BE2C (cell line): ENCODE measurements at regions not wholly inside any gene's neighbourhood (a gene's known extent, or its start where the extent isn't known, plus 50 kb on each side); places are given as distances from the start of the nearest gene placed in this dataset.
"Not testable (repeated sequence)": the region's sequence is repeated elsewhere in the genome, so short reads cannot be mapped to it uniquely, and the experiment has no call there.

ENCODE experiments used
- DNase-seq: peaks from one replicate; pipeline ENCODE4 v3.0.0-alpha.2; 2020
- H3K27me3 ChIP-seq: fragments of 250-450 bp; sonication (Bioruptor Pico); 2 replicates; pipeline ENCODE4 v1.5.1; 2020; ENCODE audit warnings: mild to moderate bottlenecking
- H3K36me3 ChIP-seq: fragments of 250-450 bp; sonication (Bioruptor Pico); 2 replicates; pipeline ENCODE4 v1.5.1; 2020; ENCODE audit warnings: mild to moderate bottlenecking
- H3K4me1 ChIP-seq: fragments of 250-450 bp; sonication (Bioruptor Pico); 2 replicates; pipeline ENCODE4 v1.5.1; 2020
- H3K4me3 ChIP-seq: 2 replicates; pipeline ENCODE4 v1.5.1; 2011; ENCODE audit warnings: low read depth, low read length
- H3K9me3 ChIP-seq: fragments of 250-450 bp; sonication (Bioruptor Pico); 2 replicates; pipeline ENCODE4 v1.5.1; 2020
- TF ChIP-seq, protein P1 (sequence below): IDR thresholded peaks from 2 replicates; pipeline ENCODE4 v1.5.1; 2012; ENCODE audit warnings: mild to moderate bottlenecking, low read depth, low read length

DNA sequence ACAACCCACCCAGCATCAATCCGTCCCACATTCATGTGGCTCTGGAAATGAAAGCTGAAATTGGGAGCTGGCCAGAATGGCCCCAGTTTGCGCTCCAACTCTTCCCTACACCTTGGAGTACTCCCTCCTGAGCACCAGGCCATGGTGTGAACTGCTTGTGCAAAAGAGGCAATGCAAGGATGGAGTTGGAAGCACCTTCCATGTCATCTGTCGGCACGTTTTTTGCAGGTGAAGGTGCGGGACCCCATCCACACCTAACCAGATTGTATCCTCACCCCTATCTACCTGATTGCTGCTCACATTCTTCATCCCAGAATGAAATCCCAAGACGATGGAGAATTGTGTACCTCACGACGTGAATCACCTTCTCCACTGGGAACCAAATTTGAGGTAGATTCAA is 136.6 kb upstream of the WSB1 start:
- Histone ChIP-seq H3K4me3 (no peak overlapping the region), H3K4me1 (no peaks in the 10 kb centered on the region), H3K27me3 (no peaks in the 10 kb centered on the region), H3K9me3 (no peaks in the 10 kb centered on the region), H3K36me3 (no peaks in the 10 kb centered on the region)
- no peak for DNase-seq
- TF ChIP-seq, protein P1, sequence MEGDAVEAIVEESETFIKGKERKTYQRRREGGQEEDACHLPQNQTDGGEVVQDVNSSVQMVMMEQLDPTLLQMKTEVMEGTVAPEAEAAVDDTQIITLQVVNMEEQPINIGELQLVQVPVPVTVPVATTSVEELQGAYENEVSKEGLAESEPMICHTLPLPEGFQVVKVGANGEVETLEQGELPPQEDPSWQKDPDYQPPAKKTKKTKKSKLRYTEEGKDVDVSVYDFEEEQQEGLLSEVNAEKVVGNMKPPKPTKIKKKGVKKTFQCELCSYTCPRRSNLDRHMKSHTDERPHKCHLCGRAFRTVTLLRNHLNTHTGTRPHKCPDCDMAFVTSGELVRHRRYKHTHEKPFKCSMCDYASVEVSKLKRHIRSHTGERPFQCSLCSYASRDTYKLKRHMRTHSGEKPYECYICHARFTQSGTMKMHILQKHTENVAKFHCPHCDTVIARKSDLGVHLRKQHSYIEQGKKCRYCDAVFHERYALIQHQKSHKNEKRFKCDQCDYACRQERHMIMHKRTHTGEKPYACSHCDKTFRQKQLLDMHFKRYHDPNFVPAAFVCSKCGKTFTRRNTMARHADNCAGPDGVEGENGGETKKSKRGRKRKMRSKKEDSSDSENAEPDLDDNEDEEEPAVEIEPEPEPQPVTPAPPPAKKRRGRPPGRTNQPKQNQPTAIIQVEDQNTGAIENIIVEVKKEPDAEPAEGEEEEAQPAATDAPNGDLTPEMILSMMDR = no peak

- no peaks in the 10 kb centered on the region for H3K36me3 ChIP-seq
- TF ChIP-seq, protein P1 = no peak
- H3K4me1 ChIP-seq = no peaks in the 10 kb centered on the region
- DNase-seq = no peak
- no peaks in the 10 kb centered on the region for H3K27me3 ChIP-seq
- H3K4me3 ChIP-seq = no peak overlapping the region
- H3K9me3 ChIP-seq = no peaks in the 10 kb centered on the region
Observed at GRCh38 chr17:27157898-27158297, 136.0 kb upstream of the WSB1 start.

DNA sequence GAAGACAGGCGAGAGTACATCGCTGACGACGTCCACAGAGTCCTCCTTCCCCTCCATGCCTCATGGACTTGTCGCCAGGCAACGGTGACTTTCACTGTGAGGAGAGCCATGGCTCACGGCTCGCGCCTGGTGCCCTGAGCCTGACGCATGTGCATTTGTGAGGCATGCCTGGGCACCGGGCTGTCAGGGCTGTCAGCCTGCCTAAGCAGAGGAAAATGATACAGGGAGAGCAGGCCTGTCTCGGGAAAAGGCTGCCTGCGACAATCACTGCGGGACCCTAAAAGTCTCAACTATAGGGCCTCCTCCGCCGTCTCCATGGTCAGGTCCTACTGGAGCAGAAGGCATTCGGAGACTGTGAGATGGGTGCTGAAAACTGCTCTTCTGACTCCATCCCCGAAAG is 135.5 kb upstream of the WSB1 start:
- Histone ChIP-seq H3K36me3 (no peaks in the 10 kb centered on the region), H3K9me3 (no peaks in the 10 kb centered on the region), H3K4me1 (no peaks in the 10 kb centered on the region), H3K4me3 (no peak overlapping the region), H3K27me3 (no peaks in the 10 kb centered on the region)
- TF ChIP-seq, protein P1 = no peak
- peak; percentile 13 for DNase-seq

GRCh38 chr17:27180322-27180721 is 113.6 kb upstream of the WSB1 start:
- Histone ChIP-seq H3K36me3 (no peaks in the 10 kb centered on the region), H3K4me1 (no peaks in the 10 kb centered on the region), H3K9me3 (no peaks in the 10 kb centered on the region), H3K4me3 (no peak overlapping the region), H3K27me3 (no peaks in the 10 kb centered on the region)
- TF ChIP-seq, protein P1 = no peak
- DNase-seq = no peak

DNA sequence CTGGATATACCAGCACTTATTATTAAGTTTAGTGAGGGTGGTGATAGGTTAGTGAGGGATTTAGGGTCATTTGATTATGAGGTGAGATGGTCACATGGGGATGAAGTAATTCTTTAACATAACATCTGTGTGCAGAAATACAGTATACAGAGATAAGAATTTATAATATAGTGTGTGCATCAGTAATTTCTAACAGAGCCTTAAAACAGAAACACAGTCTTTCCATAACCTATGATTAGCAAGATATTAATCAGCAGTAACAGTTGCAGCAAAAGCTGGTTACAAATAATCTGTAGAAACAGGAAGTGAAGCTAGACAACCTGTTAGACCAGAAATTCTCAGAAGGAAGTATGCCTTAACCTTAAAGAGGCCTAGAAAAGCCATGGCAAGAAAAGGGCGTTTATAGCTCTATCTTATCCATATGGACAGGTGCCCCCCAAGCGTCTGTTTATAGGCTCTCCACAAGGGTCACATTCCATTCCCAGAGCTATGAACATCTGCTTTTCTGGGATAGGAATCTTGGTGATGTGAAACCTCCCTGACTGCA is 112.5 kb upstream of the WSB1 start:
- H3K27me3 ChIP-seq, H3K9me3 ChIP-seq, H3K4me1 ChIP-seq, DNase-seq, H3K4me3 ChIP-seq, H3K36me3 ChIP-seq: not testable (repeated sequence)

DNA sequence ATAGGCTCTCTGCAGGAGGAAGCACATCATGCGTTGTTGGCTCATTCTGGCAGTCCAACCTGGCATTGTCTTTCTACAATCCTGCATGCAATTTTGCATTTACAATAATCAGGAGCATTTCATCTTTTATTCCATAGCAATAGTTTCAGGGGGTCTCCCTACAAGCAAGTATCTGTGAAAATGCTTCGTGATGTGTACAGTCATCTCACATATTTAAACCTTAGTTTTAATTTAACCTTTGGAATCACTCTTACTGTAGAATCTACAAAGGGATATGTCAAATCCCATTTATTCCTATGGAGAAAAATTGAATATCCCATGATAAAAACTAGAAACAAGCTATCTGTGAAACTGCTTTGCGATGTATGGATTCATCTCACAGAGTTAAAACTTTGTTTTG is 112.0 kb upstream of the WSB1 start:
- Histone ChIP-seq H3K27me3 (no peaks in the 10 kb centered on the region), H3K36me3 (no peaks in the 10 kb centered on the region), H3K4me3 (no peak overlapping the region), H3K4me1 (no peaks in the 10 kb centered on the region), H3K9me3 (no peaks in the 10 kb centered on the region)
- no peak for DNase-seq
- TF ChIP-seq, protein P1 = no peak

- H3K27me3 ChIP-seq, H3K4me3 ChIP-seq, H3K4me1 ChIP-seq, H3K9me3 ChIP-seq, H3K36me3 ChIP-seq: not testable (repeated sequence)
- TF ChIP-seq, protein P1 = peak; percentile 49
- DNase-seq = peak; percentile 56
Observed at GRCh38 chr17:27197505-27197904, 96.4 kb upstream of the WSB1 start.
